HFFc6 (cell line): ENCODE measurements at regions not wholly inside any gene's neighbourhood (a gene's known extent, or its start where the extent isn't known, plus 50 kb on each side); places are given as distances from the start of the nearest gene placed in this dataset.

ENCODE experiments used
- DNase-seq: peaks from one replicate; pipeline ENCODE4 v3.0.0-alpha.2; 2018
- H3K27ac Mint-ChIP-seq: 2 replicates; pipeline ENCODE4 v1.8.0; 2020; ENCODE audit warnings: mild to moderate bottlenecking, mixed read lengths
- H3K27me3 Mint-ChIP-seq: 2 replicates; pipeline ENCODE4 v1.8.0; 2021; ENCODE audit warnings: mild to moderate bottlenecking, moderate library complexity, mixed read lengths; ENCODE audit not compliant: insufficient read depth
- H3K36me3 Mint-ChIP-seq: 2 replicates; pipeline ENCODE4 v1.8.0; 2021; ENCODE audit warnings: low read depth, mixed read lengths
- H3K4me1 Mint-ChIP-seq: 2 replicates; pipeline ENCODE4 v1.8.0; 2020; ENCODE audit warnings: low read depth, mixed read lengths
- H3K4me3 Mint-ChIP-seq: 2 replicates; pipeline ENCODE4 v1.8.0; 2020; ENCODE audit warnings: mild to moderate bottlenecking, moderate library complexity, mixed read lengths
- H3K9me3 Mint-ChIP-seq: 2 replicates; pipeline ENCODE4 v1.8.0; 2020; ENCODE audit warnings: mild to moderate bottlenecking, mixed read lengths
- CTCF ChIP-seq: fragments of 200-600 bp; sonication (generic); IDR thresholded peaks from 2 replicates; pipeline ENCODE4 v1.5.0; 2021; ENCODE audit warnings: antibody characterized with exemption, mild to moderate bottlenecking

- H3K9me3 Mint-ChIP-seq = no peaks in the 10 kb centered on the region
- no peak for TF ChIP-seq CTCF
- H3K27ac Mint-ChIP-seq = peak overlapping the region; percentile 43
- peak overlapping the region; percentile 44 for H3K4me3 Mint-ChIP-seq
- peaks cover 16% of the 10 kb centered on the region for H3K4me1 Mint-ChIP-seq
- peak; percentile 51 for DNase-seq
- H3K36me3 Mint-ChIP-seq = no peaks in the 10 kb centered on the region
- peaks cover 7% of the 10 kb centered on the region for H3K27me3 Mint-ChIP-seq
Measured at GRCh38 chr4:138609943-138610350, 367.8 kb upstream of the SLC7A11 start.

- no peak for DNase-seq
- no peak for TF ChIP-seq CTCF
- Mint-ChIP-seq H3K27me3 (peaks cover 7% of the 10 kb centered on the region), H3K4me1 (peaks cover 3% of the 10 kb centered on the region), H3K36me3 (no peaks in the 10 kb centered on the region), H3K27ac (no peak overlapping the region), H3K9me3 (no peaks in the 10 kb centered on the region; the same call in 1 of the 2 replicates), H3K4me3 (no peak overlapping the region)
Measured at GRCh38 chr4:138604556-138604955, 362.4 kb upstream of the SLC7A11 start.

- H3K4me1 Mint-ChIP-seq = no peaks in the 10 kb centered on the region
- no peaks in the 10 kb centered on the region for H3K36me3 Mint-ChIP-seq
- H3K27me3 Mint-ChIP-seq = peaks cover 3% of the 10 kb centered on the region
- no peak for DNase-seq
- no peak overlapping the region for H3K27ac Mint-ChIP-seq
- H3K4me3 Mint-ChIP-seq = no peak overlapping the region
- no peaks in the 10 kb centered on the region; the same call in 1 of the 2 replicates for H3K9me3 Mint-ChIP-seq
- TF ChIP-seq CTCF = no peak
Measured at GRCh38 chr4:138602664-138603063, 360.5 kb upstream of the SLC7A11 start.

GRCh38 chr4:138599965-138600364 is 357.8 kb upstream of the SLC7A11 start:
- H3K27me3 Mint-ChIP-seq = peaks cover 2% of the 10 kb centered on the region; the same call in 1 of the 2 replicates
- H3K27ac Mint-ChIP-seq = no peak overlapping the region
- H3K9me3 Mint-ChIP-seq = no peaks in the 10 kb centered on the region; the same call in 1 of the 2 replicates
- no peak overlapping the region for H3K4me3 Mint-ChIP-seq
- no peak for DNase-seq
- TF ChIP-seq CTCF = no peak
- no peaks in the 10 kb centered on the region for H3K4me1 Mint-ChIP-seq
- no peaks in the 10 kb centered on the region for H3K36me3 Mint-ChIP-seq

- TF ChIP-seq CTCF = no peak
- Mint-ChIP-seq H3K36me3 (no peaks in the 10 kb centered on the region), H3K9me3 (no peaks in the 10 kb centered on the region; the same call in 1 of the 2 replicates), H3K27me3 (peaks cover 2% of the 10 kb centered on the region; the same call in 1 of the 2 replicates), H3K4me1 (no peaks in the 10 kb centered on the region), H3K4me3 (no peak overlapping the region), H3K27ac (no peak overlapping the region)
- no peak for DNase-seq
Measured at GRCh38 chr4:138598226-138598625, 356.1 kb upstream of the SLC7A11 start.

- no peak for DNase-seq
- no peaks in the 10 kb centered on the region; the same call in 1 of the 2 replicates for H3K9me3 Mint-ChIP-seq
- H3K4me1 Mint-ChIP-seq = no peaks in the 10 kb centered on the region
- H3K27me3 Mint-ChIP-seq = peaks cover 2% of the 10 kb centered on the region; the same call in 1 of the 2 replicates
- H3K4me3 Mint-ChIP-seq = no peak overlapping the region
- H3K36me3 Mint-ChIP-seq = no peaks in the 10 kb centered on the region
- no peak overlapping the region for H3K27ac Mint-ChIP-seq
- no peak for TF ChIP-seq CTCF
Measured at GRCh38 chr4:138596896-138597295, 354.7 kb upstream of the SLC7A11 start.
